AG08395 (cell line): ENCODE measurements at regions not wholly inside any gene's neighbourhood (a gene's known extent, or its start where the extent isn't known, plus 50 kb on each side); places are given as distances from the start of the nearest gene placed in this dataset.
"Not testable (repeated sequence)": the region's sequence is repeated elsewhere in the genome, so short reads cannot be mapped to it uniquely, and the experiment has no call there.

ENCODE experiments used
- DNase-seq: peaks from one replicate; pipeline ENCODE4 v3.0.0; 2012; ENCODE audit warnings: mixed read lengths, low spot score

GRCh38 chr6:144476286-144476685, 191.2 kb downstream of the UTRN start:
- no peak for DNase-seq

- no peak for DNase-seq
Measured at GRCh38 chr6:144477396-144477795, 192.3 kb downstream of the UTRN start.

- DNase-seq = no peak
Measured at GRCh38 chr6:144477856-144478255, 192.7 kb downstream of the UTRN start.

- peak; percentile 19 for DNase-seq
Measured at GRCh38 chr6:144478483-144478882, 193.3 kb downstream of the UTRN start.

GRCh38 chr6:144479991-144480390, 194.9 kb downstream of the UTRN start:
- DNase-seq = no peak

GRCh38 chr6:144480473-144480872, 195.3 kb downstream of the UTRN start:
- no peak for DNase-seq

- DNase-seq = no peak
Measured at GRCh38 chr6:144481527-144481926, 196.4 kb downstream of the UTRN start.

- peak; percentile 80 for DNase-seq
Measured at GRCh38 chr6:144482142-144482541, 197.0 kb downstream of the UTRN start.

GRCh38 chr6:144485531-144485930, 200.4 kb downstream of the UTRN start:
- DNase-seq = no peak

- DNase-seq = no peak
Measured at GRCh38 chr6:144488590-144488989, 203.5 kb downstream of the UTRN start.

- DNase-seq = no peak
Measured at GRCh38 chr6:144493035-144493910, 208.1 kb downstream of the UTRN start.

GRCh38 chr6:144495076-144495475, 209.9 kb downstream of the UTRN start:
- not testable (repeated sequence) for DNase-seq

- no peak for DNase-seq
Measured at GRCh38 chr6:144497650-144498049, 212.5 kb downstream of the UTRN start.

- no peak for DNase-seq
Measured at GRCh38 chr6:144500892-144501291, 215.8 kb downstream of the UTRN start.

GRCh38 chr6:144505214-144505613, 220.1 kb downstream of the UTRN start:
- not testable (repeated sequence) for DNase-seq

GRCh38 chr6:144506051-144506450, 220.9 kb downstream of the UTRN start:
- not testable (repeated sequence) for DNase-seq

GRCh38 chr6:144507772-144508312, 222.7 kb downstream of the UTRN start:
- not testable (repeated sequence) for DNase-seq

- no peak for DNase-seq
Measured at GRCh38 chr6:144510859-144511258, 225.7 kb downstream of the UTRN start.

GRCh38 chr6:144515761-144516160, 230.6 kb downstream of the UTRN start:
- DNase-seq = no peak

- no peak for DNase-seq
Measured at GRCh38 chr6:144519426-144519825, 234.3 kb downstream of the UTRN start.

- DNase-seq = peak; percentile 22
Measured at GRCh38 chr6:144528743-144529425, 243.7 kb downstream of the UTRN start.

GRCh38 chr6:144530118-144530517, 245.0 kb downstream of the UTRN start:
- DNase-seq = no peak

- DNase-seq = not testable (repeated sequence)
Measured at GRCh38 chr6:144532238-144532637, 247.1 kb downstream of the UTRN start.
